Keratinocyte (primary cell): ENCODE measurements at regions not wholly inside any gene's neighbourhood (a gene's known extent, or its start where the extent isn't known, plus 50 kb on each side); places are given as distances from the start of the nearest gene placed in this dataset.

ENCODE experiments used
- DNase-seq: peaks from one replicate; pipeline ENCODE4 v3.0.0-alpha.2; 2011; ENCODE audit warnings: low read depth, missing footprints, low spot score
- FAIRE-seq: peaks from 2 replicates; lab custom pipeline; 2011; peaks lifted over from hg19 to GRCh38; lab: Jason Lieb, UNC
- H2AFZ ChIP-seq: 2 replicates; pipeline ENCODE4 v1.6.0; 2012; ENCODE audit warnings: low read length, control low read depth, inconsistent platforms; ENCODE audit not compliant: control insufficient read depth
- H3K27ac ChIP-seq: 2 replicates; pipeline ENCODE4 v1.5.1; 2011; ENCODE audit warnings: low read length; ENCODE audit not compliant: control insufficient read depth, insufficient read depth
- H3K27me3 ChIP-seq: 3 replicates; pipeline ENCODE4 v1.6.0; 2011; ENCODE audit warnings: low read length; ENCODE audit not compliant: control insufficient read depth, insufficient read depth; ENCODE audit errors: extremely low read depth
- H3K36me3 ChIP-seq, 2 experiments: 2 replicates in 1 of 2; 3 replicates in 1 of 2; pipeline ENCODE4 v1.5.1; 2011; ENCODE audit warnings: low read length in 2 of 2, mild to moderate bottlenecking in 1 of 2; ENCODE audit not compliant: control insufficient read depth in 2 of 2, insufficient read depth in 2 of 2; ENCODE audit errors: extremely low read depth in 1 of 2
- H3K4me1 ChIP-seq: 3 replicates; pipeline ENCODE4 v1.5.1; 2011; ENCODE audit warnings: low read length; ENCODE audit not compliant: control insufficient read depth, insufficient read depth; ENCODE audit errors: extremely low read depth
- H3K4me2 ChIP-seq: 3 replicates; pipeline ENCODE4 v1.6.0; 2011; ENCODE audit warnings: low read depth, low read length; ENCODE audit not compliant: control insufficient read depth, insufficient read depth; ENCODE audit errors: extremely low read depth
- H3K4me3 ChIP-seq, 3 experiments: fragments of 200-600 bp in 1 of 3; sonication (generic) in 1 of 3; 2 replicates in 2 of 3; 3 replicates in 1 of 3; pipeline ENCODE4 v1.5.1; 2011 to 2016; ENCODE audit warnings: low read length in 3 of 3, mild to moderate bottlenecking in 3 of 3, control low read depth in 2 of 3, inconsistent platforms in 1 of 3, low read depth in 1 of 3, mixed read lengths in 1 of 3, mixed run types in 1 of 3, moderate library complexity in 1 of 3; ENCODE audit not compliant: control insufficient read depth in 2 of 3, insufficient read depth in 2 of 3; ENCODE audit errors: extremely low read depth in 1 of 3
- H3K79me2 ChIP-seq: 2 replicates; pipeline ENCODE4 v1.6.0; 2012; ENCODE audit warnings: low read length; ENCODE audit not compliant: control insufficient read depth, insufficient read depth
- H3K9ac ChIP-seq: 3 replicates; pipeline ENCODE4 v1.6.0; 2011; ENCODE audit warnings: low read length; ENCODE audit not compliant: control insufficient read depth, insufficient read depth; ENCODE audit errors: extremely low read depth
- H3K9me1 ChIP-seq: 3 replicates; pipeline ENCODE4 v1.6.0; 2011; ENCODE audit warnings: low read length; ENCODE audit not compliant: control insufficient read depth, insufficient read depth; ENCODE audit errors: extremely low read depth
- H3K9me3 ChIP-seq: 2 replicates; pipeline ENCODE4 v1.5.1; 2012; ENCODE audit warnings: low read depth, low read length; ENCODE audit not compliant: control insufficient read depth
- H4K20me1 ChIP-seq: 3 replicates; pipeline ENCODE4 v1.6.0; 2011; ENCODE audit warnings: low read length; ENCODE audit not compliant: control insufficient read depth, insufficient read depth; ENCODE audit errors: extremely low read depth
- CTCF ChIP-seq, 3 experiments: IDR thresholded peaks in 1 of 3; conservative IDR thresholded peaks in 1 of 3; optimal IDR thresholded peaks in 1 of 3; 2 replicates in 2 of 3; 3 replicates in 1 of 3; pipeline versions ENCODE3 to v1.5.1; 2011; ENCODE audit warnings: low read length in 3 of 3, mild to moderate bottlenecking in 3 of 3, moderate library complexity in 2 of 3, control low read depth in 1 of 3, inconsistent platforms in 1 of 3; ENCODE audit not compliant: insufficient read depth in 2 of 3; ENCODE audit errors: extremely low read depth in 1 of 3
- EZH2 ChIP-seq: IDR thresholded peaks from one replicate; pipeline ENCODE4 v1.6.1; 2012; ENCODE audit warnings: inconsistent platforms, mild to moderate bottlenecking, low read length, moderate library complexity
- dilution Hi-C: fragments of 300-500 bp; cut with MboI; formaldehyde crosslinking; loops from one replicate; pipeline ENCODE4 v1.7.0; 2020; ENCODE audit warnings: low sequenced_read_pairs; ENCODE audit not compliant: extremely low pct_ligation_motif_present

DNA sequence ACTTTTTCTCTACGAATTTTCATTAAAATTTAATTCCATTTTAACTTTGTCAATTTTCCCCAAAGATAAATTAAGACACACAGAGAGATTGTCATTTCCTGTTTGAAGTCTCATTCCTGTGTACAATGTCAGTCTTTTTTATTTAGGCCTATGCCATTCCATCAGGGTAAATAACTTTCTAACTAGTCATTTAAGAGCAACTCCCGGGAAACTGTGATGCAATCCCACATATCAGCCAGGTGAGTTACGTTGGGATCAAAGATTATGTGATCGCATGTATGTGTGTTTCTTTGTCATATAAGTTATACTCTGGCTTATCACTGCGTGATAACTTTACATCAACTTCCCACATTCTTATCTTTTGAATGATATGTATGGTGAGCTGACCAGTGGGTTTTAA lies 86.1 kb upstream of the S1PR1 start:
- dilution Hi-C loops: no loop called here
- no peak for TF ChIP-seq CTCF (optimal IDR thresholded peaks at IDR 0.05 in 1 of 3, IDR thresholded peaks at IDR 0.05 in 1 of 3, conservative IDR thresholded peaks at IDR 0.05 in 1 of 3; ENCODE audit: extremely low read depth in 1 of 3, insufficient read depth in 2 of 3, low read length in 3 of 3)
- TF ChIP-seq EZH2: no peak
- Histone ChIP-seq H3K9me1 (no peaks in the 10 kb centered on the region), H3K36me3 (no peaks in the 10 kb centered on the region), H3K27me3 (no peaks in the 10 kb centered on the region), H3K9ac (no peak overlapping the region), H3K79me2 (no peaks in the 10 kb centered on the region), H3K4me3 (no peak overlapping the region), H3K4me1 (peaks cover 22% of the 10 kb centered on the region), H4K20me1 (no peaks in the 10 kb centered on the region), H3K4me2 (peak overlapping the region; percentile 36), H3K27ac (peak overlapping the region; percentile 11), H3K9me3 (no peaks in the 10 kb centered on the region), H2AFZ (no peak overlapping the region)
- DNase-seq (peak; percentile 69), FAIRE-seq (peak; percentile 93)

- H3K79me2 ChIP-seq: no peaks in the 10 kb centered on the region
- dilution Hi-C loops: no loop called here
- H3K27me3 ChIP-seq: no peaks in the 10 kb centered on the region
- TF ChIP-seq CTCF (optimal IDR thresholded peaks at IDR 0.05 in 1 of 3, IDR thresholded peaks at IDR 0.05 in 1 of 3, conservative IDR thresholded peaks at IDR 0.05 in 1 of 3; ENCODE audit: extremely low read depth in 1 of 3, insufficient read depth in 2 of 3, low read length in 3 of 3) (no peak), EZH2 (no peak)
- no peak overlapping the region for H3K9ac ChIP-seq
- H3K4me2 ChIP-seq: peak overlapping the region; percentile 28
- DNase-seq (no peak), FAIRE-seq (no peak)
- H3K9me3 ChIP-seq: no peaks in the 10 kb centered on the region
- H3K9me1 ChIP-seq: no peaks in the 10 kb centered on the region
- H3K4me1 ChIP-seq: peaks cover 22% of the 10 kb centered on the region
- no peak overlapping the region for H3K4me3 ChIP-seq
- H4K20me1 ChIP-seq: no peaks in the 10 kb centered on the region
- H3K27ac ChIP-seq: peak overlapping the region; percentile 11
- peak overlapping the region; percentile 55 for H2AFZ ChIP-seq
- H3K36me3 ChIP-seq: no peaks in the 10 kb centered on the region
Observed at GRCh38 chr1:101150266-101150665, 86.6 kb upstream of the S1PR1 start.
